GM23338 (cell line): ENCODE measurements at regions not wholly inside any gene's neighbourhood (a gene's known extent, or its start where the extent isn't known, plus 50 kb on each side); places are given as distances from the start of the nearest gene placed in this dataset.

Source experiments
- ATAC-seq: fragments of 200-7000 bp; cut with Tn5 transposase; 3 replicates; pipeline ENCODE4 v1.9.1; 2020
- DNase-seq: peaks from one replicate; pipeline ENCODE4 v3.0.0-alpha.2; 2015; ENCODE audit warnings: low spot score
- H2AFZ ChIP-seq: fragments of 200-600 bp; sonication (generic); 2 replicates; pipeline ENCODE4 v1.8.0; 2016; ENCODE audit warnings: antibody characterized with exemption, mild to moderate bottlenecking, moderate library complexity
- H3F3A ChIP-seq: fragments of 200-600 bp; sonication (generic); replicated peaks from 2 replicates; pipeline ENCODE4 v1.8.0; 2017; ENCODE audit warnings: antibody characterized with exemption, mixed run types, low read depth
- H3K27ac ChIP-seq: fragments of 200-600 bp; sonication (generic); 2 replicates; pipeline ENCODE4 v1.6.1; 2016; ENCODE audit warnings: low read depth
- H3K27me3 ChIP-seq: fragments of 200-600 bp; sonication (generic); 2 replicates; pipeline ENCODE4 v1.8.0; 2016; ENCODE audit warnings: mild to moderate bottlenecking, mixed run types, moderate library complexity; ENCODE audit not compliant: insufficient read depth
- H3K36me3 ChIP-seq: fragments of 200-600 bp; sonication (generic); 2 replicates; pipeline ENCODE4 v1.8.0; 2016; ENCODE audit warnings: mild to moderate bottlenecking; ENCODE audit not compliant: insufficient read depth
- H3K4me1 ChIP-seq: fragments of 200-600 bp; sonication (generic); 2 replicates; pipeline ENCODE4 v1.8.0; 2016; ENCODE audit warnings: mild to moderate bottlenecking, moderate library complexity; ENCODE audit not compliant: insufficient read depth
- H3K4me2 ChIP-seq: fragments of 200-600 bp; sonication (generic); 2 replicates; pipeline ENCODE4 v1.7.1; 2017; ENCODE audit warnings: mixed run types
- H3K4me3 ChIP-seq: fragments of 200-600 bp; sonication (generic); 2 replicates; pipeline ENCODE4 v1.6.1; 2016; ENCODE audit warnings: mixed run types
- H3K79me2 ChIP-seq: fragments of 200-600 bp; sonication (generic); replicated peaks from 2 replicates; pipeline ENCODE4 v1.8.0; 2017; ENCODE audit warnings: mild to moderate bottlenecking; ENCODE audit not compliant: insufficient read depth
- H3K9me2 ChIP-seq: fragments of 200-600 bp; sonication (generic); 2 replicates; pipeline ENCODE4 v1.8.0; 2017; ENCODE audit not compliant: insufficient read depth
- H4K20me1 ChIP-seq: fragments of 200-600 bp; sonication (generic); replicated peaks from 2 replicates; pipeline ENCODE4 v1.8.0; 2017; ENCODE audit warnings: mild to moderate bottlenecking; ENCODE audit not compliant: insufficient read depth
- H3K27ac Mint-ChIP-seq: 2 replicates; pipeline ENCODE4 v1.8.0; 2020; ENCODE audit warnings: inconsistent platforms, mild to moderate bottlenecking, moderate library complexity, mixed read lengths
- H3K27me3 Mint-ChIP-seq: 3 replicates; pipeline ENCODE4 v1.8.0; 2022; ENCODE audit warnings: low read depth, mild to moderate bottlenecking, moderate library complexity, mixed read lengths, inconsistent platforms; ENCODE audit not compliant: insufficient read depth, poor library complexity
- H3K36me3 Mint-ChIP-seq: 3 replicates; pipeline ENCODE4 v1.8.0; 2021; ENCODE audit warnings: low read depth, mild to moderate bottlenecking, inconsistent platforms, moderate library complexity, mixed read lengths
- H3K4me1 Mint-ChIP-seq: 3 replicates; pipeline ENCODE4 v1.8.0; 2020; ENCODE audit warnings: mild to moderate bottlenecking, inconsistent platforms, mixed read lengths
- H3K4me3 Mint-ChIP-seq: 3 replicates; pipeline ENCODE4 v1.8.0; 2021; ENCODE audit warnings: moderate library complexity, mild to moderate bottlenecking, inconsistent platforms, mixed read lengths
- H3K9me3 Mint-ChIP-seq: 3 replicates; pipeline ENCODE4 v1.8.0; 2020; ENCODE audit warnings: moderate library complexity, mild to moderate bottlenecking, inconsistent platforms, mixed read lengths
- CREB1 ChIP-seq: fragments of 250-450 bp; sonication (Bioruptor Pico); IDR thresholded peaks from 2 replicates; pipeline ENCODE4 v1.5.0; 2020; ENCODE audit warnings: low read depth, mild to moderate bottlenecking, moderate library complexity
- CTCF ChIP-seq, 2 experiments: fragments of 200-600 bp in 1 of 2; sonication (generic) in 1 of 2; conservative IDR thresholded peaks; 2 replicates each; pipeline versions ENCODE4 v1.5.1 to v1.6.1; 2016 to 2017; ENCODE audit warnings: antibody characterized with exemption in 2 of 2, low read depth in 2 of 2, mild to moderate bottlenecking in 2 of 2, moderate library complexity in 1 of 2
- ETS1 ChIP-seq: IDR thresholded peaks from 2 replicates; pipeline ENCODE4 v1.6.1; 2016; ENCODE audit warnings: antibody characterized with exemption
- EZH2 ChIP-seq: fragments of 200-600 bp; sonication (generic); IDR thresholded peaks from one replicate; pipeline ENCODE4 v1.8.0; 2017; ENCODE audit warnings: antibody characterized with exemption, mild to moderate bottlenecking, low read depth; ENCODE audit not compliant: unreplicated experiment
- POLR2AphosphoS5 ChIP-seq: IDR thresholded peaks from 2 replicates; pipeline ENCODE4 v1.6.1; 2016; ENCODE audit warnings: antibody characterized with exemption, low read depth
- REST ChIP-seq: IDR thresholded peaks from one replicate; pipeline ENCODE4 v1.6.1; 2018; ENCODE audit warnings: antibody characterized with exemption; ENCODE audit not compliant: unreplicated experiment
- ZNF114 ChIP-seq: fragments of 250-450 bp; sonication (Bioruptor Pico); IDR thresholded peaks from 2 replicates; pipeline ENCODE4 v1.5.0; 2020; ENCODE audit warnings: mild to moderate bottlenecking, moderate library complexity
- ZNF462 ChIP-seq: fragments of 250-450 bp; sonication (Bioruptor Pico); IDR thresholded peaks from 2 replicates; pipeline ENCODE4 v1.5.0; 2020; ENCODE audit warnings: mild to moderate bottlenecking, moderate library complexity

GRCh38 chr12:82213761-82214160, 144.4 kb downstream of the CCDC59 start (continued):
- no peak for TF ChIP-seq ZNF462 (CRISPR knock-in tag)

GRCh38 chr12:82210882-82211281, 147.3 kb downstream of the CCDC59 start:
- no peak overlapping the region for H2AFZ ChIP-seq
- no peaks in the 10 kb centered on the region for H3F3A ChIP-seq
- H3K27ac Mint-ChIP-seq = no peak overlapping the region
- H3K79me2 ChIP-seq = no peaks in the 10 kb centered on the region
- no peak overlapping the region for H3K4me2 ChIP-seq
- H3K27me3 ChIP-seq = no peaks in the 10 kb centered on the region
- no peaks in the 10 kb centered on the region for H3K4me1 ChIP-seq
- peaks cover 7% of the 10 kb centered on the region for H3K9me2 ChIP-seq
- peaks cover 19% of the 10 kb centered on the region; the same call in 2 of the 3 replicates for H3K36me3 Mint-ChIP-seq
- peaks cover 3% of the 10 kb centered on the region for H3K27me3 Mint-ChIP-seq
- H3K27ac ChIP-seq = no peak overlapping the region
- no peak overlapping the region for H3K4me3 Mint-ChIP-seq
- ATAC-seq (no peak), DNase-seq (no peak)
- no peaks in the 10 kb centered on the region for H3K4me1 Mint-ChIP-seq
- 0 out of 2 replicates have a peak, but pooled peaks cover 3% of the 10 kb centered on the region for H3K36me3 ChIP-seq
- TF ChIP-seq EZH2 = no peak
- TF ChIP-seq CREB1 (CRISPR knock-in tag) = no peak
- TF ChIP-seq CTCF (conservative IDR thresholded peaks at IDR 0.05; ENCODE audit: low read depth in 2 of 2) = no peak
- TF ChIP-seq POLR2AphosphoS5 = no peak
- TF ChIP-seq ZNF114 (CRISPR knock-in tag) = no peak
- no peak for TF ChIP-seq ETS1
- no peak for TF ChIP-seq REST
- H3K9me3 Mint-ChIP-seq = peaks cover 67% of the 10 kb centered on the region
- no peak overlapping the region for H3K4me3 ChIP-seq
- H4K20me1 ChIP-seq = no peaks in the 10 kb centered on the region
